ENCODE measurements at regions not wholly inside any gene's neighbourhood (a gene's known extent, or its start where the extent isn't known, plus 50 kb on each side); places are given as distances from the start of the nearest gene placed in this dataset.

DNA sequence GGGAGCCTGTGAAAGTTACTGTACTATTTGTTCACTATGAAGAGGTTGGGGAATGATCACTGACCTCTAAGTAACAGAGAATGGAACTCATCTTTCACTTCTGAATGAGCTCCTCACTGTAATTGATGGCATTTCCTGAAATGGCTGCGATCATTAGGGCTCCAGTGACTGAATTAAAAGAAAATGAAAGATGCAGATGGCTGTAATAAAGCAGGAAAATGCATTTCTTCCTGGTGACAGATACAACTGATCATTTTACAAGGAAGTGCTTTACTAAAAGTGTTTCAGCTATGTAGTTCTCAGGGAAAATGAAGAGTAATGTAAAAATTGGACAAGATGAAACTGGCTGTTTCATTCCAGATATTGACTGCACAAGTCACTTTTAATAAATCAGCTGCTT, 1200.6 kb upstream of the NUDT12 start:
- no CpG with 5 or more reads among the region's 1 CpG for WGBS (ENCODE audit: extremely low coverage, insufficient read length, low lambda C conversion rate)
- Histone ChIP-seq H2BK12ac (ENCODE audit: insufficient read length, low read depth, low read length) (no peak overlapping the region), H4K8ac (replicated peaks; ENCODE audit: insufficient read length, low read depth, low read length) (no peak overlapping the region), H3T11ph (ENCODE audit: low read length) (no peak overlapping the region), H2BK20ac (ENCODE audit: low read depth, low read length, poor library complexity, severe bottlenecking) (no peak overlapping the region), H2BK5ac (ENCODE audit: insufficient read length, low read length) (no peak overlapping the region), H3K79me1 (ENCODE audit: insufficient read depth, low read depth, low read length, poor library complexity, severe bottlenecking) (no peaks in the 10 kb centered on the region), H3K14ac (ENCODE audit: insufficient read depth, low read length) (no peak overlapping the region), H3K9me3 (ENCODE audit: control insufficient read depth, low read depth, low read length) (no peaks in the 10 kb centered on the region), H3K27ac (ENCODE audit: insufficient read length, low read depth, low read length) (no peak overlapping the region), H2BK120ac (ENCODE audit: low read depth, low read length, poor library complexity, severe bottlenecking) (no peak overlapping the region), H4K20me1 (ENCODE audit: control insufficient read depth, insufficient read depth, insufficient read length) (no peaks in the 10 kb centered on the region), H2AFZ (ENCODE audit: low read length) (no peak overlapping the region), H3K79me2 (ENCODE audit: insufficient read depth, low read length) (no peaks in the 10 kb centered on the region), H3K23me2 (ENCODE audit: insufficient read length, low read depth, low read length, poor library complexity, severe bottlenecking) (no peaks in the 10 kb centered on the region), H3K27me3 (ENCODE audit: insufficient read depth, low read length) (no peaks in the 10 kb centered on the region), H4K91ac (ENCODE audit: insufficient read length, low read depth, low read length) (no peak overlapping the region), H3K9ac (ENCODE audit: extremely low read depth, insufficient read length, low read length) (no peak overlapping the region), H4K5ac (ENCODE audit: insufficient read length, low read depth, low read length) (no peak overlapping the region), H3K4ac (ENCODE audit: low read depth, low read length) (no peak overlapping the region), H3K4me2 (ENCODE audit: insufficient read depth, insufficient read length, low read length) (no peak overlapping the region), H3K23ac (ENCODE audit: insufficient read length, low read depth, low read length) (no peak overlapping the region), H3K4me1 (ENCODE audit: insufficient read depth, low read length) (no peaks in the 10 kb centered on the region), H2BK15ac (ENCODE audit: low read depth, low read length) (no peak overlapping the region), H3K56ac (ENCODE audit: insufficient read length, low read depth, low read length) (no peak overlapping the region), H3K18ac (ENCODE audit: insufficient read length, low read depth, low read length) (no peak overlapping the region), H2AK5ac (ENCODE audit: insufficient read length, low read length) (no peak overlapping the region)
- Mint-ChIP-seq H3K27me3 (ENCODE audit: low read depth) (no peaks in the 10 kb centered on the region), H3K9me3 (no peaks in the 10 kb centered on the region), H3K27ac (no peak overlapping the region), H3K4me1 (peaks cover 9 to 15% of the 10 kb centered on the region in 2 experiments), H3K36me3 (ENCODE audit: insufficient read depth in 1 of 3, low read depth in 3 of 3) (peaks cover 0 to 6% (median 1%) of the 10 kb centered on the region in 3 experiments; a peak in 4 of 7 replicates), H3K4me3 (no peak overlapping the region)
- TF ChIP-seq, protein P1, sequence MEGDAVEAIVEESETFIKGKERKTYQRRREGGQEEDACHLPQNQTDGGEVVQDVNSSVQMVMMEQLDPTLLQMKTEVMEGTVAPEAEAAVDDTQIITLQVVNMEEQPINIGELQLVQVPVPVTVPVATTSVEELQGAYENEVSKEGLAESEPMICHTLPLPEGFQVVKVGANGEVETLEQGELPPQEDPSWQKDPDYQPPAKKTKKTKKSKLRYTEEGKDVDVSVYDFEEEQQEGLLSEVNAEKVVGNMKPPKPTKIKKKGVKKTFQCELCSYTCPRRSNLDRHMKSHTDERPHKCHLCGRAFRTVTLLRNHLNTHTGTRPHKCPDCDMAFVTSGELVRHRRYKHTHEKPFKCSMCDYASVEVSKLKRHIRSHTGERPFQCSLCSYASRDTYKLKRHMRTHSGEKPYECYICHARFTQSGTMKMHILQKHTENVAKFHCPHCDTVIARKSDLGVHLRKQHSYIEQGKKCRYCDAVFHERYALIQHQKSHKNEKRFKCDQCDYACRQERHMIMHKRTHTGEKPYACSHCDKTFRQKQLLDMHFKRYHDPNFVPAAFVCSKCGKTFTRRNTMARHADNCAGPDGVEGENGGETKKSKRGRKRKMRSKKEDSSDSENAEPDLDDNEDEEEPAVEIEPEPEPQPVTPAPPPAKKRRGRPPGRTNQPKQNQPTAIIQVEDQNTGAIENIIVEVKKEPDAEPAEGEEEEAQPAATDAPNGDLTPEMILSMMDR (conservative IDR thresholded peaks at IDR 0.05), result no peak
- no peak for DNase-seq
